ENCODE measurements at regions not wholly inside any gene's neighbourhood (a gene's known extent, or its start where the extent isn't known, plus 50 kb on each side); places are given as distances from the start of the nearest gene placed in this dataset.

DNA sequence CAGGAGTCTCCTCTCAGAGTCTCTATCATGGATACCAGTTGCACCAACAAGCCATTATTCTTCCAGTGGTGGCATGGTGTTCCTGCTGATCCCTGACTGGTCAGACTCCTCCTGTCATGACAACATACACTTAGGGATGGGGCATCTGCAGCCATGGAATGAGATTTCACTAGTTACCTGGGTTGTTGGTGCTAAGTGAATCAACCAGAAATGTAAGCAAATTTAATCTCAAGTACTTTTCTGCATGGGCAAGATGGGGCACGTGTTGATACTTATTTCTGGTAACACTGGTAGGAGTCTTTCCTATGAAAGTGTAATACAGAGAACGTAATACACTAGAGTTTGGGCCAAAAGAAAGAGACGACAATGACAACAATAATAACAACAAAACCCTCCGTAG is 211.5 kb upstream of the FOXN3 start:
- Histone ChIP-seq H3K4me1 (ENCODE audit: control insufficient read depth in 2 of 2, insufficient read depth in 2 of 2, low read length in 2 of 2) (peaks cover 10 to 14% of the 10 kb centered on the region in 2 donors), H3K4me3 (ENCODE audit: control extremely low read depth in 1 of 5, extremely low read depth in 1 of 5, insufficient read depth in 1 of 5, low read depth in 2 of 5, low read length in 4 of 5) (no peak overlapping the region), H3K27me3 (replicated peaks in 1 of 4; ENCODE audit: control extremely low read depth in 1 of 4, control insufficient read depth in 3 of 4, insufficient read depth in 4 of 4, low read length in 3 of 4) (no peaks in the 10 kb centered on the region), H3K4me2 (replicated peaks; ENCODE audit: low read depth, low read length, poor library complexity, severe bottlenecking) (no peak overlapping the region), H3K27ac (ENCODE audit: low read length in 2 of 2) (no peak overlapping the region), H4K20me1 (ENCODE audit: control insufficient read depth, insufficient read depth, low read length, poor library complexity, severe bottlenecking) (no peaks in the 10 kb centered on the region), H3K9me3 (ENCODE audit: control extremely low read depth in 1 of 3, control insufficient read depth in 2 of 3, insufficient read depth in 1 of 3, low read length in 2 of 3) (peaks cover 0 to 28% (median 19%) of the 10 kb centered on the region in 3 donors), H3K79me2 (ENCODE audit: control insufficient read depth, insufficient read depth, low read length) (no peaks in the 10 kb centered on the region), H3K9ac (ENCODE audit: low read length) (no peak overlapping the region), H3K36me3 (replicated peaks in 1 of 2; ENCODE audit: control extremely low read depth in 1 of 2, control insufficient read depth in 1 of 2, extremely low read depth in 1 of 2, insufficient read depth in 2 of 2, low read length in 1 of 2) (no peaks in the 10 kb centered on the region), H2AFZ (ENCODE audit: insufficient read depth, low read depth, low read length, poor library complexity, severe bottlenecking) (no peak overlapping the region)
- DNase-seq (no peak), ATAC-seq (ENCODE audit: low read depth) (no peak)
- H3K4me1 Mint-ChIP-seq: peaks cover 27% of the 10 kb centered on the region
- peaks cover 3% of the 10 kb centered on the region for H3K9me3 Mint-ChIP-seq (ENCODE audit: insufficient read depth)
- TF ChIP-seq CTCF (IDR thresholded peaks at IDR 0.05) (no peak), EZH2 (IDR thresholded peaks at IDR 0.05; ENCODE audit: borderline replicate concordance, insufficient read depth, low read depth, low read length, poor library complexity, severe bottlenecking) (no peak)
- no CpG with 5 or more reads among the region's 4 CpGs for WGBS (ENCODE audit: insufficient coverage)
- H3K27me3 Mint-ChIP-seq: no peaks in the 10 kb centered on the region
- POLR2A ChIA-PET: no interaction called here
- no peak overlapping the region for H3K27ac Mint-ChIP-seq
- intact Hi-C loops (cut with micrococcal nuclease): loop anchor here (10.0 kb wide), 1 partner anchor 56 kb away; no protein-coding TSS in a partner anchor
- CTCF ChIA-PET: no interaction called here
- H3K4me3 Mint-ChIP-seq: no peak overlapping the region

DNA sequence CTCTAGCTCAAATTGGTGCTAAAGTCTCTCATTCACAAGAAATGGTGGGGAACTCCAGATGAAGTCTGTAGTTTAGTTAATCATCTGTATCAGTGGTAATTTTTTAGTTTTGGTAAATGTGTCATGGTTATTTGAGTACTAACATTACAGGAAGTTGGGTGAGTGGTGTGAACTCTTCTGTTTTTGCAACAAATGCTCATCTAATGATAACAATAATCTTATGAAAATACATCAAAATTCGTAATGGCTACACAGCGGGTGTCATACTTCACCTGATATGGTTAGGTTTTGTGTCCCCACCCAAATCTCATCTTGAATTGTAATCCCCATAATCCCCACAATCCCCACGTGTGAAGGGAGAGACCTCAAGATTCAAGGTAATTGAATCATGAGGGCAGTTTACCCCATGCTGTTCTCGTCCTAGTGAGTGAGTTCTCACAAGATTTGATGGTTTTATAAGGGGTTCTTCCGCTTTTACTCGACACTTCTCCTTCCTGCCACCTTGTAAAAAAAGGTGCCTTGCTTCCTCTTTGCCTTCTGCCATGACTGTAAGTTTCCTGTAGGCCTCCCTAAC is 209.3 kb upstream of the FOXN3 start:
- ChIA-PET CTCF (no interaction called here), POLR2A (no interaction called here)
- no CpG with 5 or more reads among the region's 6 CpGs for WGBS (ENCODE audit: insufficient coverage)
- H3K27me3 Mint-ChIP-seq: no peaks in the 10 kb centered on the region
- H3K27me3 ChIP-seq (replicated peaks in 1 of 4; ENCODE audit: control extremely low read depth in 1 of 4, control insufficient read depth in 3 of 4, insufficient read depth in 4 of 4, low read length in 3 of 4): no peaks in the 10 kb centered on the region
- H3K4me1 Mint-ChIP-seq: peaks cover 29% of the 10 kb centered on the region
- peak overlapping the region; percentile 14 for H2AFZ ChIP-seq (ENCODE audit: insufficient read depth, low read depth, low read length, poor library complexity, severe bottlenecking)
- peak overlapping the region in 1 of 5 experiments; percentile 21 for H3K4me3 ChIP-seq (ENCODE audit: control extremely low read depth in 1 of 5, extremely low read depth in 1 of 5, insufficient read depth in 1 of 5, low read depth in 2 of 5, low read length in 4 of 5)
- H3K9ac ChIP-seq (ENCODE audit: low read length): no peak overlapping the region
- no peak overlapping the region for H3K4me3 Mint-ChIP-seq
- H3K79me2 ChIP-seq (ENCODE audit: control insufficient read depth, insufficient read depth, low read length): no peaks in the 10 kb centered on the region
- ATAC-seq (ENCODE audit: low read depth) (peak; percentile 61), DNase-seq (peak; percentile 55)
- intact Hi-C loops (cut with micrococcal nuclease): loop anchor here (10.0 kb wide), 1 partner anchor 58 kb away; no protein-coding TSS in a partner anchor
- no peak for TF ChIP-seq CTCF (IDR thresholded peaks at IDR 0.05)
- TF ChIP-seq EZH2 (IDR thresholded peaks at IDR 0.05; ENCODE audit: borderline replicate concordance, insufficient read depth, low read depth, low read length, poor library complexity, severe bottlenecking): no peak
- no peaks in the 10 kb centered on the region for H4K20me1 ChIP-seq (ENCODE audit: control insufficient read depth, insufficient read depth, low read length, poor library complexity, severe bottlenecking)
- peak overlapping the region; percentile 43 to 63 for H3K27ac ChIP-seq (ENCODE audit: low read length in 2 of 2)
- peak overlapping the region; percentile 43 for H3K27ac Mint-ChIP-seq
- H3K4me2 ChIP-seq (replicated peaks; ENCODE audit: low read depth, low read length, poor library complexity, severe bottlenecking): peak overlapping the region; percentile 32
- peaks cover 10 to 15% of the 10 kb centered on the region in 2 donors for H3K4me1 ChIP-seq (ENCODE audit: control insufficient read depth in 2 of 2, insufficient read depth in 2 of 2, low read length in 2 of 2)
- H3K9me3 Mint-ChIP-seq (ENCODE audit: insufficient read depth): peaks cover 3% of the 10 kb centered on the region
- no peaks in the 10 kb centered on the region for H3K36me3 ChIP-seq (replicated peaks in 1 of 2; ENCODE audit: control extremely low read depth in 1 of 2, control insufficient read depth in 1 of 2, extremely low read depth in 1 of 2, insufficient read depth in 2 of 2, low read length in 1 of 2)
- peaks cover 0 to 19% (median 19%) of the 10 kb centered on the region in 3 donors for H3K9me3 ChIP-seq (ENCODE audit: control extremely low read depth in 1 of 3, control insufficient read depth in 2 of 3, insufficient read depth in 1 of 3, low read length in 2 of 3)

All from B cell (primary cell).